Trophoblast cell (in vitro differentiated cells and primary cell): ENCODE measurements at regions not wholly inside any gene's neighbourhood (a gene's known extent, or its start where the extent isn't known, plus 50 kb on each side); places are given as distances from the start of the nearest gene placed in this dataset.

ENCODE experiments used
- DNase-seq, 2 donors: peaks; one replicate each; pipeline ENCODE4 v3.0.0-alpha.2; 2016
- H2AFZ ChIP-seq: 2 replicates; pipeline ENCODE4 v1.6.1; 2013; ENCODE audit warnings: low read length, moderate library complexity, mild to moderate bottlenecking; ENCODE audit not compliant: insufficient read depth, poor library complexity
- H2AK5ac ChIP-seq: 2 replicates; pipeline ENCODE4 v1.6.1; 2013; ENCODE audit warnings: mild to moderate bottlenecking, low read length
- H2BK120ac ChIP-seq: 2 replicates; pipeline ENCODE4 v1.6.1; 2013; ENCODE audit warnings: low read length, mild to moderate bottlenecking, moderate library complexity; ENCODE audit not compliant: insufficient read depth, poor library complexity
- H2BK12ac ChIP-seq: 2 replicates; pipeline ENCODE4 v1.6.1; 2013; ENCODE audit warnings: mild to moderate bottlenecking, low read length, moderate library complexity
- H2BK5ac ChIP-seq: 2 replicates; pipeline ENCODE4 v1.6.1; 2013; ENCODE audit warnings: low read length, low read depth, moderate library complexity, mild to moderate bottlenecking; ENCODE audit not compliant: poor library complexity
- H3K14ac ChIP-seq: 2 replicates; pipeline ENCODE4 v1.6.1; 2013; ENCODE audit warnings: mild to moderate bottlenecking, low read length
- H3K18ac ChIP-seq: 2 replicates; pipeline ENCODE4 v1.6.1; 2013; ENCODE audit warnings: mild to moderate bottlenecking, low read length
- H3K23ac ChIP-seq: 2 replicates; pipeline ENCODE4 v1.6.1; 2013; ENCODE audit warnings: low read length
- H3K27ac ChIP-seq: 2 replicates; pipeline ENCODE4 v1.5.1; 2013; ENCODE audit warnings: low read depth, mild to moderate bottlenecking, inconsistent platforms, low read length, moderate library complexity
- H3K27me3 ChIP-seq: 2 replicates; pipeline ENCODE4 v1.6.1; 2013; ENCODE audit warnings: inconsistent platforms, mild to moderate bottlenecking, low read length, moderate library complexity; ENCODE audit not compliant: insufficient read depth
- H3K36me3 ChIP-seq, 2 experiments: 1 replicate in 1 of 2; 2 replicates in 1 of 2; pipeline ENCODE4 v1.6.1; 2013; ENCODE audit warnings: low read length in 2 of 2, mild to moderate bottlenecking in 2 of 2, moderate library complexity in 1 of 2; ENCODE audit not compliant: insufficient read depth in 2 of 2, control insufficient read depth in 1 of 2
- H3K4ac ChIP-seq: 2 replicates; pipeline ENCODE4 v1.6.1; 2013; ENCODE audit warnings: low read depth, mild to moderate bottlenecking, low read length, moderate library complexity
- H3K4me1 ChIP-seq, 2 experiments: 1 replicate in 1 of 2; 2 replicates in 1 of 2; pipeline ENCODE4 v1.6.1; 2013; ENCODE audit warnings: low read length in 2 of 2, mild to moderate bottlenecking in 2 of 2, moderate library complexity in 1 of 2; ENCODE audit not compliant: insufficient read depth in 2 of 2, control insufficient read depth in 1 of 2
- H3K4me2 ChIP-seq: 2 replicates; pipeline ENCODE4 v1.6.1; 2013; ENCODE audit warnings: inconsistent platforms, mild to moderate bottlenecking, low read length, moderate library complexity
- H3K4me3 ChIP-seq: 2 replicates; pipeline ENCODE4 v1.5.1; 2013; ENCODE audit warnings: mild to moderate bottlenecking, low read depth, low read length, inconsistent platforms
- H3K79me1 ChIP-seq: one replicate; pipeline ENCODE4 v1.6.1; 2013; ENCODE audit warnings: low read length
- H3K79me2 ChIP-seq: 2 replicates; pipeline ENCODE4 v1.6.1; 2013; ENCODE audit warnings: low read length, mild to moderate bottlenecking; ENCODE audit not compliant: control insufficient read depth, insufficient read depth, poor library complexity
- H3K9ac ChIP-seq: 2 replicates; pipeline ENCODE4 v1.6.1; 2013; ENCODE audit warnings: mild to moderate bottlenecking, low read length
- H3K9me3 ChIP-seq: 2 replicates; pipeline ENCODE4 v1.6.1; 2013; ENCODE audit warnings: low read depth, mild to moderate bottlenecking, control low read depth, inconsistent platforms, low read length; ENCODE audit not compliant: insufficient read depth
- H4K12ac ChIP-seq: 2 replicates; pipeline ENCODE4 v1.6.1; 2013; ENCODE audit warnings: low read depth, mild to moderate bottlenecking, low read length, moderate library complexity
- H4K8ac ChIP-seq: 2 replicates; pipeline ENCODE4 v1.6.1; 2013; ENCODE audit warnings: low read depth, mild to moderate bottlenecking, low read length, moderate library complexity
- H4K91ac ChIP-seq: one replicate; pipeline ENCODE4 v1.6.1; 2013; ENCODE audit warnings: low read depth, mild to moderate bottlenecking, low read length, moderate library complexity
- WGBS: extraction: QIAGEN DNeasy Blood & Tissue Kit; methylation state at CpG from one replicate; pipeline ENCODE4 v1.1.7; 2013; ENCODE audit warnings: missing lambda C conversion rate; ENCODE audit not compliant: insufficient read length, insufficient coverage; ENCODE audit errors: extremely low coverage; 5-methylcytosine and 5-hydroxymethylcytosine counted together

GRCh38 chr4:111678908-111679307, 466.3 kb upstream of the FAM241A start:
- WGBS, result no CpG with 5 or more reads among the region's 5 CpGs
- H2BK120ac ChIP-seq, result no peak overlapping the region
- no peak overlapping the region for H4K12ac ChIP-seq
- H3K4me3 ChIP-seq, result no peak overlapping the region
- no peak overlapping the region for H2AK5ac ChIP-seq
- no peaks in the 10 kb centered on the region for H3K27me3 ChIP-seq
- no peak overlapping the region for H3K27ac ChIP-seq
- no peaks in the 10 kb centered on the region for H3K36me3 ChIP-seq
- no peak for DNase-seq
- H3K79me2 ChIP-seq, result no peaks in the 10 kb centered on the region
- H3K9ac ChIP-seq, result no peak overlapping the region
- no peaks in the 10 kb centered on the region for H3K9me3 ChIP-seq
- H4K8ac ChIP-seq, result no peak overlapping the region
- H2BK12ac ChIP-seq, result no peak overlapping the region
- no peak overlapping the region for H3K4ac ChIP-seq
- H3K4me2 ChIP-seq, result no peak overlapping the region
- H2BK5ac ChIP-seq, result no peak overlapping the region
- H3K4me1 ChIP-seq, result peaks cover 0 to 2% of the 10 kb centered on the region in 2 experiments
- no peak overlapping the region for H3K14ac ChIP-seq
- no peak overlapping the region for H3K23ac ChIP-seq
- no peak overlapping the region for H3K18ac ChIP-seq
- H3K79me1 ChIP-seq, result no peaks in the 10 kb centered on the region
- no peak overlapping the region for H2AFZ ChIP-seq
- no peak overlapping the region for H4K91ac ChIP-seq

- DNase-seq, result no peak
- Histone ChIP-seq H2BK12ac (no peak overlapping the region), H3K23ac (no peak overlapping the region), H2AK5ac (no peak overlapping the region), H2BK120ac (no peak overlapping the region), H4K12ac (no peak overlapping the region), H3K4me1 (peaks cover 0 to 2% of the 10 kb centered on the region in 2 experiments), H3K27ac (no peak overlapping the region), H3K9ac (no peak overlapping the region), H3K4me3 (no peak overlapping the region), H2AFZ (no peak overlapping the region), H4K8ac (no peak overlapping the region), H3K27me3 (no peaks in the 10 kb centered on the region), H3K9me3 (no peaks in the 10 kb centered on the region), H3K79me1 (no peaks in the 10 kb centered on the region), H3K18ac (no peak overlapping the region), H3K36me3 (no peaks in the 10 kb centered on the region), H3K4ac (no peak overlapping the region), H3K4me2 (no peak overlapping the region), H3K14ac (no peak overlapping the region), H4K91ac (no peak overlapping the region), H3K79me2 (no peaks in the 10 kb centered on the region), H2BK5ac (no peak overlapping the region)
- no CpG with 5 or more reads among the region's 3 CpGs for WGBS
Measured at GRCh38 chr4:111681270-111681669, 464.0 kb upstream of the FAM241A start.

- Histone ChIP-seq H3K14ac (no peak overlapping the region), H2BK5ac (no peak overlapping the region)
- no CpG with 5 or more reads among the region's 7 CpGs for WGBS
Measured at GRCh38 chr4:111681751-111682150, 463.5 kb upstream of the FAM241A start.

GRCh38 chr4:111685205-111685604, 460.0 kb upstream of the FAM241A start:
- Histone ChIP-seq H3K4ac (no peak overlapping the region), H4K12ac (no peak overlapping the region), H3K4me3 (no peak overlapping the region), H2BK120ac (no peak overlapping the region), H2AFZ (no peak overlapping the region), H3K9ac (no peak overlapping the region), H2BK12ac (no peak overlapping the region), H3K36me3 (no peaks in the 10 kb centered on the region), H3K79me1 (no peaks in the 10 kb centered on the region), H3K4me1 (no peaks in the 10 kb centered on the region), H3K27ac (no peak overlapping the region), H4K8ac (no peak overlapping the region), H2AK5ac (no peak overlapping the region), H3K4me2 (no peak overlapping the region), H3K14ac (no peak overlapping the region), H2BK5ac (no peak overlapping the region), H3K79me2 (no peaks in the 10 kb centered on the region), H3K23ac (no peak overlapping the region), H4K91ac (no peak overlapping the region), H3K27me3 (no peaks in the 10 kb centered on the region), H3K9me3 (no peaks in the 10 kb centered on the region), H3K18ac (no peak overlapping the region)
- DNase-seq, result no peak
- WGBS, result no CpG with 5 or more reads among the region's 3 CpGs

More at GRCh38 chr4:111681751-111682150, 463.5 kb upstream of the FAM241A start:
- Histone ChIP-seq H3K36me3 (no peaks in the 10 kb centered on the region), H2AFZ (no peak overlapping the region), H3K27ac (no peak overlapping the region), H3K23ac (no peak overlapping the region), H3K18ac (no peak overlapping the region), H3K27me3 (no peaks in the 10 kb centered on the region), H3K4me1 (peaks cover 0 to 2% of the 10 kb centered on the region in 2 experiments), H3K79me1 (no peaks in the 10 kb centered on the region), H3K4me2 (no peak overlapping the region), H3K9me3 (no peaks in the 10 kb centered on the region), H4K12ac (no peak overlapping the region), H3K79me2 (no peaks in the 10 kb centered on the region), H3K4me3 (no peak overlapping the region), H4K8ac (no peak overlapping the region), H2BK12ac (no peak overlapping the region), H2AK5ac (no peak overlapping the region), H3K9ac (no peak overlapping the region), H4K91ac (no peak overlapping the region), H2BK120ac (no peak overlapping the region), H3K4ac (no peak overlapping the region)
- no peak for DNase-seq
